Body of pancreas (tissue), 4 donors: ENCODE measurements at regions not wholly inside any gene's neighbourhood (a gene's known extent, or its start where the extent isn't known, plus 50 kb on each side); places are given as distances from the start of the nearest gene placed in this dataset. TPM values are rescaled to one million over a fixed set of nuclear protein-coding genes. Genes with fewer than 3 reads are reported as not detected.

Experiments
- ATAC-seq: fragments of 150-250 bp; one replicate; pipeline ENCODE4 v1.9.1; 2016
- DNase-seq, 4 donors: peaks; one replicate each; pipeline ENCODE4 v3.0.0-alpha.2; 2019
- H3K27ac ChIP-seq, 4 donors: fragments of 200-600 bp; sonication (generic); 1 replicate in 3 of 4; 2 replicates in 1 of 4; pipeline versions ENCODE4 v1.5.1 to v1.6.1; 2016 to 2019; ENCODE audit warnings: mild to moderate bottlenecking in 1 of 4, mixed read lengths in 1 of 4, moderate library complexity in 1 of 4
- H3K27me3 ChIP-seq, 2 donors: fragments of 200-600 bp; sonication (generic); one replicate each; pipeline ENCODE4 v1.6.0; 2016; ENCODE audit warnings: mild to moderate bottlenecking in 1 of 2
- H3K36me3 ChIP-seq, 2 donors: fragments of 200-600 bp; sonication (generic); replicated peaks in 1 of 2; 2 replicates each; pipeline ENCODE4 v1.5.1; 2016; ENCODE audit warnings: low read depth in 2 of 2; ENCODE audit not compliant: insufficient read depth in 1 of 2
- H3K4me1 ChIP-seq: fragments of 200-600 bp; sonication (generic); one replicate; pipeline ENCODE4 v1.6.0; 2016
- H3K4me3 ChIP-seq, 2 donors: fragments of 200-600 bp; sonication (generic); 1 replicate in 1 of 2; 2 replicates in 1 of 2; pipeline ENCODE4 v1.5.1; 2016 to 2019
- H3K9me3 ChIP-seq, 3 donors: fragments of 200-600 bp; sonication (generic); 1 replicate in 2 of 3; 2 replicates in 1 of 3; pipeline ENCODE4 v1.5.1; 2016
- CTCF ChIP-seq, 7 experiments: fragments of 450-650 bp in 4 of 7; fragments of 200-600 bp in 3 of 7; sonication (generic) in 3 of 7; IDR thresholded peaks; one replicate each; pipeline ENCODE4 v1.5.1; 2016 to 2019; ENCODE audit warnings: antibody characterized with exemption in 7 of 7
- POLR2A ChIP-seq, 3 donors: fragments of 450-650 bp; IDR thresholded peaks; one replicate each; pipeline ENCODE4 v1.6.1; 2016; ENCODE audit warnings: antibody characterized with exemption in 3 of 3, mild to moderate bottlenecking in 2 of 3
- WGBS, 2 donors: methylation state at CpG; one replicate each; pipeline ENCODE4 v1.1.5; 2017; 5-methylcytosine and 5-hydroxymethylcytosine counted together
- intact Hi-C: fragments of 100-400 bp; cut with DNase I; formaldehyde crosslinking; loops from one replicate; pipeline ENCODE4 v1.15.1; 2023
- small RNA-seq: library from RNA; depleted of rRNA; stranded (forward); fragments of <200 nt; gene quantifications from one replicate; pipeline ENCODE3, GENCODE V24; 2016

- Histone ChIP-seq H3K27ac (no peak overlapping the region), H3K4me3 (no peak overlapping the region), H3K27me3 (no peaks in the 10 kb centered on the region), H3K4me1 (no peaks in the 10 kb centered on the region), H3K9me3 (no peaks in the 10 kb centered on the region), H3K36me3 (no peaks in the 10 kb centered on the region)
- 89 to 90% methylated on average over 4 of the region's 4 CpGs for WGBS, 2 donors
- no peak for ATAC-seq
- DNase-seq, result no peak
- no peak for TF ChIP-seq POLR2A (IDR thresholded peaks at IDR 0.05)
- TF ChIP-seq CTCF (IDR thresholded peaks at IDR 0.05), result no peak
- intact Hi-C loops, result no loop called here
Measured at GRCh38 chr20:52247548-52247947, 56.0 kb upstream of the ZFP64 start.

DNA sequence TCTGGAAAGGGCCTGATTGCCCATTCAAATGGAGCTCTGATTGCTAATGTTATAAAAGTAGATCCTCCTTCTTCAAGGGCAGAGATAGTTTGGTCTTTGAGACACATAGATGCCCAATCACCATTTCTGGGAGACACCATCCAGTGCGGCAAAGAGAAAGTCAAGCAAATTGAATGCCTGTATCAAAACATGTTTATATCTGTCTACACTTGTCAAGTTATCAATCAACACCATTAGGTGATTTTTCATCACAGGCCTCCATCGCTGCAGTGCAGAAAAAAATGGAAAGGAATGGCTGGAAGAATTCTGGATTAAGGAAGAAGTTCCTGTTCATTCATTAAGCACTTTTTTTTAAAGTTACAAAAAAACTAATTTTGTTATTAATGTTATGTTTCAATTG lies 54.8 kb upstream of the ZFP64 start:
- TF ChIP-seq CTCF (IDR thresholded peaks at IDR 0.05) (no peak), POLR2A (IDR thresholded peaks at IDR 0.05) (no peak)
- no peak overlapping the region for H3K27ac ChIP-seq
- DNase-seq (no peak), ATAC-seq (no peak)
- 83 to 89% methylated on average over 2 of the region's 2 CpGs for WGBS, 2 donors
- no peaks in the 10 kb centered on the region for H3K4me1 ChIP-seq
- H3K9me3 ChIP-seq, result no peaks in the 10 kb centered on the region
- intact Hi-C loops, result no loop called here
- no peaks in the 10 kb centered on the region for H3K36me3 ChIP-seq
- H3K27me3 ChIP-seq, result no peaks in the 10 kb centered on the region
- no peak overlapping the region for H3K4me3 ChIP-seq

DNA sequence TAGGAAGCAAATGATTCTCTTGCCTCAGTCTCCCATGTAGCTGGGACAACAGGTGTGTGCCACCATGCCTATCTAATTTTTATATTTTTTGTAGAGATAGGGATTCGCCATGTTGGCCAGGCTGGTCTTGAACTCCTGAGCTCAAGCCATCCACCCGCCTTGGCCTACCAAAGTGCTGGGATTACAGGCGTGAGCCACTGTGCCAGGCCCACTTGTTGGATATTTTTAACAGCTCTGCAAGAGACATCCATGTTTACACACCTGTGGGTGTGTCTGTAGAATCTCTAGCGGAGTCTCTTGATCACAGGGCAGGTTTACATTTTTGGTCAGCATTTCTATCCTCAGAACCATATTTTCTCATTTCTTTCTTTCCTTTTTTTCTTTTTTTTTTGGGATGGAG lies 53.1 kb upstream of the ZFP64 start:
- Histone ChIP-seq H3K36me3 (no peaks in the 10 kb centered on the region), H3K4me3 (no peak overlapping the region), H3K27ac (no peak overlapping the region), H3K27me3 (no peaks in the 10 kb centered on the region), H3K9me3 (no peaks in the 10 kb centered on the region), H3K4me1 (no peaks in the 10 kb centered on the region)
- no peak for ATAC-seq
- TF ChIP-seq POLR2A (IDR thresholded peaks at IDR 0.05) (no peak), CTCF (IDR thresholded peaks at IDR 0.05) (no peak)
- DNase-seq, result no peak
- intact Hi-C loops, result no loop called here
- whole genome bisulfite sequencing, 2 donors, result 83 to 92% methylated on average over 4 of the region's 4 CpGs

DNA sequence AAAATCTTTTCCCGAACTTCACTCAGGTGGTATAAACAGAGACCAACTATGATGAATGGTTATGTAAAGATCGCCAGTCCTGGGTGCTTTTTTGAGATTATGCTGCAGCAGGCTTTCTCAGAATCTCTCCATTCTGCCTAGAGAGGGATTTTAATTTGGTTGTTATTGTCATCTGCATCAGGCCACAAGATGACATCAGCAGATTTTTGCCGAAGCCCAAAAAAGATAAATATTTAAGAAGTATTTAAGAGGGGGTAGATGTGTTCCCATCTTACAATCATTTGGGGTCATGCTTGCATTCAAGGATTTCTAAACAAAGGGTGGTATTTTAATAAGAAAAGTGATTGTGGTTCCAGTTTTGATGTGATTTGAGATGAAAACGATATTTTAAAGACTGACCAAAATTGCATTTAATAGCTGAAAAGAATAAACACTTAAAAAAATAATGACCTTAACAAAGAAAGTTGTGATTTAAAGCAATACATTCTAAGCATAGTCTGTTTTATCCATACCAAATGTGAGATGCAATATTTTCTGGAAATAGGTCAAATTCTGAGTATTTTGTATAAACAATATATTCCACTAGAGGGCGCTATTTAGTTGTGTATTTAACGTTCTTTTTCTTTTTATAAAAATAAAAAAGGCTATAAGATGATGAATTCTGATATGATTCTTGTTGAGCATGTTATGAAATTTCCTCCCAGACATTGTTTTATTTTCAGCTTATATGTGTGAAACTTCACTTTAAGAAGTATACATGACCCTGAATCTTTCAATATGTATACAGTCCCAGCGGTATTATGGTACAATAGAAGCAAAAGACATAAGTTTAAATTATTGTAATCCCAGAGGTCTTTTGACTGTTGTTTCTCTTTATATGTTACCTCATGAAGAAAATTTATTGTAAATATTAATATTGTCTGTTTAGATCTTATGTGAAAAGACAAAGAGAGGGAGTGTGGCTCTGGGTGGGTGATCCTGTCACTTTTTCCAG lies 51.0 kb upstream of the ZFP64 start:
- peak; percentile 28 to 82 (median 48) for TF ChIP-seq CTCF (IDR thresholded peaks at IDR 0.05)
- no peak for TF ChIP-seq POLR2A (IDR thresholded peaks at IDR 0.05)
- H3K36me3 ChIP-seq, result no peaks in the 10 kb centered on the region
- H3K27me3 ChIP-seq, result no peaks in the 10 kb centered on the region
- no peaks in the 10 kb centered on the region for H3K9me3 ChIP-seq
- intact Hi-C loops, result no loop called here
- WGBS, 2 donors, result 42 to 51% methylated on average over 7 of the region's 7 CpGs
- H3K4me1 ChIP-seq, result no peaks in the 10 kb centered on the region
- H3K27ac ChIP-seq, result no peak overlapping the region
- ATAC-seq, result no peak
- no peak for DNase-seq
- H3K4me3 ChIP-seq, result no peak overlapping the region

Small RNA genes in the stretch of these regions (small RNA-seq; reads per million reads assigned to genes)
- gene RF02271 (not detected), gene RPL36P1 (not detected)
